ENCODE measurements at regions not wholly inside any gene's neighbourhood (a gene's known extent, or its start where the extent isn't known, plus 50 kb on each side); places are given as distances from the start of the nearest gene placed in this dataset.
A peak's percentile ranks its signal among the peaks of the same experiment; 100 is the strongest.

DNA sequence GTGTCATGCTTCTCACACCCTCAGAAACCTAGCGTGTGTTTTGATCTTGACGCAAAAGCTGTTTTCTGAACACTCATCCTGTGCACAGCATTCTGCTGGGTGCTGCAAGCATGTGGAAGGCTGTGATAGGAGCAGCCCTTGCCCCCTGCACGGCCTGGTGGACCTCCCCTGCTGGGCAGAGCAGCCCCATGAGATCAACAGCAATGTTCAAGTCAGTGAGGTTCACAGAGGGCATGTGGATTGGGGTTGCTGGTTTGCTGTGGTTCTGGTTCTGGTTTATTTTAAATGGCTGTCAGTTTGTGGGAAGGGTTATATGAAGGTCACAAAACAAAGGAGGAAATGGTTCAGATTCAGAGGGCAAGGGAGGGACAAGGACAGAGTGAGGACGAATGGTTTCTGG lies 71.3 kb downstream of the SOWAHC start:
- intact Hi-C loops (cut with DNase I; ENCODE audit: low total_unique reads) (no loop called here), in situ Hi-C loops (cut with MboI; ENCODE audit: low pct_ligation_motif_present in 1 of 4, low pct_unique_long_range_greater_than_20kb in 1 of 4, low sequenced_read_pairs in 3 of 4) (no loop called here)
- Histone ChIP-seq H3K4me3 (no peak overlapping the region), H3K27me3 (no peaks in the 10 kb centered on the region), H3K27ac (peak overlapping the region in 2 of 4 donors; percentile 63 to 95), H3K9me3 (no peaks in the 10 kb centered on the region), H3K36me3 (no peaks in the 10 kb centered on the region), H3K4me1 (peaks cover 24 to 47% (median 30%) of the 10 kb centered on the region in 4 donors)
- TF ChIP-seq EP300 (IDR thresholded peaks at IDR 0.05; ENCODE audit: low read depth) = no peak
- no peak for TF ChIP-seq POLR2AphosphoS5 (IDR thresholded peaks at IDR 0.05)
- TF ChIP-seq, protein P1, sequence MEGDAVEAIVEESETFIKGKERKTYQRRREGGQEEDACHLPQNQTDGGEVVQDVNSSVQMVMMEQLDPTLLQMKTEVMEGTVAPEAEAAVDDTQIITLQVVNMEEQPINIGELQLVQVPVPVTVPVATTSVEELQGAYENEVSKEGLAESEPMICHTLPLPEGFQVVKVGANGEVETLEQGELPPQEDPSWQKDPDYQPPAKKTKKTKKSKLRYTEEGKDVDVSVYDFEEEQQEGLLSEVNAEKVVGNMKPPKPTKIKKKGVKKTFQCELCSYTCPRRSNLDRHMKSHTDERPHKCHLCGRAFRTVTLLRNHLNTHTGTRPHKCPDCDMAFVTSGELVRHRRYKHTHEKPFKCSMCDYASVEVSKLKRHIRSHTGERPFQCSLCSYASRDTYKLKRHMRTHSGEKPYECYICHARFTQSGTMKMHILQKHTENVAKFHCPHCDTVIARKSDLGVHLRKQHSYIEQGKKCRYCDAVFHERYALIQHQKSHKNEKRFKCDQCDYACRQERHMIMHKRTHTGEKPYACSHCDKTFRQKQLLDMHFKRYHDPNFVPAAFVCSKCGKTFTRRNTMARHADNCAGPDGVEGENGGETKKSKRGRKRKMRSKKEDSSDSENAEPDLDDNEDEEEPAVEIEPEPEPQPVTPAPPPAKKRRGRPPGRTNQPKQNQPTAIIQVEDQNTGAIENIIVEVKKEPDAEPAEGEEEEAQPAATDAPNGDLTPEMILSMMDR (IDR thresholded peaks at IDR 0.05) = no peak
- TF ChIP-seq POLR2A (IDR thresholded peaks at IDR 0.05) = no peak
- DNase-seq = no peak
- WGBS, 2 donors (ENCODE audit: low coverage in 1 of 2) = 0 to 70% methylated on average over 1 to 4 of the region's 4 CpGs

DNA sequence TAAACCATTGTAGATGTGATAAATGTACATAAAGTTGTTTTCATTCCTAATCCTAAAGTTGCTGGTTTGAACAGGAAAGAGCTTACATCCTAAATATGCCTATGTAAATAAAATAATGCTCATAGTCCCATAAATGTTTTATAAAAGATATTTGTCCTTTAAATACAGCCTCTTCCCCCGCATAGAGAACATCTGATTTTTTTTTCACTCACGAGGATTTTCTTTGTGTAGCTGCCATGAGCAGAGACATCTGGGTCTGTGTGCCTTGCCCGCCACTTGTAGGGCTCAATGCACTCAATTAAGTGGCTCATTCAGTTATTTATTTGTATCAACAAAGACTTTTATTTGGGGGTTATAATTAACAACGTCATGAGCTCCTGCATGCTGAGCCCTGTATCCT lies 72.8 kb downstream of the SOWAHC start:
- H3K4me3 ChIP-seq = no peak overlapping the region
- no peak for DNase-seq
- no peaks in the 10 kb centered on the region for H3K27me3 ChIP-seq
- no peaks in the 10 kb centered on the region for H3K36me3 ChIP-seq
- in situ Hi-C loops (cut with MboI; ENCODE audit: low pct_ligation_motif_present in 1 of 4, low pct_unique_long_range_greater_than_20kb in 1 of 4, low sequenced_read_pairs in 3 of 4) = no loop called here
- intact Hi-C loops (cut with DNase I; ENCODE audit: low total_unique reads) = no loop called here
- 60 to 65% methylated on average over 4 of the region's 4 CpGs for WGBS, 2 donors (ENCODE audit: low coverage in 1 of 2)
- H3K27ac ChIP-seq = peak overlapping the region; percentile 12 to 95 (median 41)
- H3K9me3 ChIP-seq = no peaks in the 10 kb centered on the region
- TF ChIP-seq POLR2AphosphoS5 (IDR thresholded peaks at IDR 0.05) (no peak), POLR2A (IDR thresholded peaks at IDR 0.05) (no peak), EP300 (IDR thresholded peaks at IDR 0.05; ENCODE audit: low read depth) (no peak)
- TF ChIP-seq, protein P1 (IDR thresholded peaks at IDR 0.05) = no peak
- peaks cover 32 to 55% (median 39%) of the 10 kb centered on the region in 4 donors for H3K4me1 ChIP-seq

DNA sequence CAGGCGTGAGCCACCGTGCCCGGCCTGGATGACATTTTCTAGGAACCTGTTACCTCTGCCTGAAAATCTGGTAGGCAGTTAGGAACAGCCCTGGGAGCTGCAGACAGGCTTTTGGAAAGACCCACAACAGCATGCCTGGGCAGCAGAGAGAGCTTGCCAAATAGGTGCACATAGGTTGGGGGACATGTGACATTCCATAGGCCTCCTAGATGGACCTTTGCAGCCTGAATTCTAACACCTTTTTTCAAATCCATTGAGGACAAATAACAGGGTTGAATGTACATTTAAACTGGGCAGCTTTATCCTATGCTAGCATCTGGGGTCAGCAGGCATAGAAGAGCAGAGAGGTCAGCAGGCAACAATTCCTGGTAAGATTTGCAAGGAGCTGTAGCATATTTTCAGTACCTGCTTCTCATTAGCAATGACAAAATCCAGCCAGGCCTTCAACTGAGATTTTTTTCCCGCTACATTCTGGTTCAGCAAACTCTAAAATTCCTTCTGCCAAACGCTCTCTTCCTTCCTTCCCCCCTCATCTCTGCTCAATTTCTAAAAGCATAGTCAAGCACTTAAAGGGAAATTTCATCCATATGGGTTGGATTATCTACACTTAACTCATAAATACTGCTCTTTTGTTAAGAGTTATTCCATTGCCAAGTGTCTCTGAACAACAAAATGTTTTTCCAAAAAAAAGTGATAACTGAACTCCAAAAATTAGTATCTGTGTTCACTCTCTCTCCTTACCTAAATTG lies 75.2 kb downstream of the SOWAHC start:
- Histone ChIP-seq H3K27me3 (no peaks in the 10 kb centered on the region), H3K27ac (peak overlapping the region; percentile 92 to 97 (median 95)), H3K4me3 (no peak overlapping the region), H3K9me3 (no peaks in the 10 kb centered on the region), H3K36me3 (no peaks in the 10 kb centered on the region), H3K4me1 (peaks cover 55 to 79% (median 61%) of the 10 kb centered on the region in 4 donors)
- WGBS, 2 donors (ENCODE audit: low coverage in 1 of 2) = 60 to 77% methylated on average over 2 to 5 of the region's 5 CpGs
- peak; percentile 12 for DNase-seq
- in situ Hi-C loops (cut with MboI; ENCODE audit: low pct_ligation_motif_present in 1 of 4, low pct_unique_long_range_greater_than_20kb in 1 of 4, low sequenced_read_pairs in 3 of 4) = no loop called here
- intact Hi-C loops (cut with DNase I; ENCODE audit: low total_unique reads) = no loop called here
- TF ChIP-seq, protein P1 (IDR thresholded peaks at IDR 0.05) = no peak
- TF ChIP-seq EP300 (IDR thresholded peaks at IDR 0.05; ENCODE audit: low read depth) (no peak), POLR2A (IDR thresholded peaks at IDR 0.05) (no peak), POLR2AphosphoS5 (IDR thresholded peaks at IDR 0.05) (no peak)

DNA sequence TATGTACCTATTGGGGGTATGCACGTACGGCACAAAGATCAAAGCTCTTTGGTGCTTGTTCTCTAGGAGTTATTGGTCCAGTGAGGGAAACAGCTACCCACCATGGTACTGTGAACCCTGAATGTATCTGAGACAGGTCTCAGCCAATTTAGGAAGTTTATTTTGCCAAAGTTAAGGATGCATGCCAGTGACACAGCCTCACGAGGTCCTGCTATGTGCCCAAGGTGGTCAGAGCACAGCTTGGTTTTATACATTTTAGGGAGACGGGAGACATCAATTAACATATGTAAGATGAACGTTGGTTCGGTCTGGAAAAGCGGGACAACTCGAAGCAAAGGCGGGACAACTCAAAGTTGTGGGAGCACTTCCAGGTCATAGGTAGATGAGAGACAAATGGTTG lies 75.8 kb downstream of the SOWAHC start:
- no peak for TF ChIP-seq EP300 (IDR thresholded peaks at IDR 0.05; ENCODE audit: low read depth)
- no peak for TF ChIP-seq POLR2A (IDR thresholded peaks at IDR 0.05)
- no peak for TF ChIP-seq POLR2AphosphoS5 (IDR thresholded peaks at IDR 0.05)
- TF ChIP-seq, protein P1 (IDR thresholded peaks at IDR 0.05) = no peak
- Histone ChIP-seq H3K9me3 (no peaks in the 10 kb centered on the region), H3K4me3 (no peak overlapping the region), H3K27ac (peak overlapping the region; percentile 92 to 97 (median 95)), H3K36me3 (no peaks in the 10 kb centered on the region), H3K27me3 (no peaks in the 10 kb centered on the region), H3K4me1 (peaks cover 57 to 85% (median 64%) of the 10 kb centered on the region in 4 donors)
- 86 to 100% methylated on average over 3 to 9 of the region's 9 CpGs for WGBS, 2 donors (ENCODE audit: low coverage in 1 of 2)
- intact Hi-C loops (cut with DNase I; ENCODE audit: low total_unique reads) = loop anchor here (5.0 kb wide), 1 partner anchor 78 kb away; the partner anchor contains the start of genes SEPTIN10 and SOWAHC
- in situ Hi-C loops (cut with MboI; ENCODE audit: low pct_ligation_motif_present in 1 of 4, low pct_unique_long_range_greater_than_20kb in 1 of 4, low sequenced_read_pairs in 3 of 4) = no loop called here
- peak; percentile 7 for DNase-seq

Measured in transverse colon (tissue), 4 donors.